HCT116 (cell line): ENCODE measurements at regions not wholly inside any gene's neighbourhood (a gene's known extent, or its start where the extent isn't known, plus 50 kb on each side); places are given as distances from the start of the nearest gene placed in this dataset.

ENCODE experiments used
- ATAC-seq: fragments of 200-7000 bp; cut with Tn5 transposase; 2 replicates; pipeline ENCODE4 v1.9.1; 2020; ENCODE audit warnings: mild to moderate bottlenecking, moderate library complexity
- BruUV-seq: library from RNA; stranded (reverse); fragments of 400-500 nt; replicated peaks from 2 replicates; lab custom pipeline; 2021; lab: Mats Ljungman, UMichigan
- CTCF ChIA-PET: fragments of 300-600 bp; sonication (Branson Sonifier 250); formaldehyde crosslinking; loops from one replicate; lab custom pipeline; 2021; ENCODE audit warnings: antibody characterized with exemption; lab: Charles Lee
- POLR2A ChIA-PET: fragments of 300-600, 350-600 bp; sonication (Branson Sonifier 250); formaldehyde crosslinking; loops from one replicate; lab custom pipeline; 2021; ENCODE audit warnings: antibody characterized with exemption; lab: Charles Lee
- RAD21 ChIA-PET, 2 experiments: fragments of 300-600 bp; sonication (Branson Sonifier 250); formaldehyde crosslinking; loops; one replicate each; lab custom pipeline; 2023; ENCODE audit warnings: low total read pairs in 2 of 2; ENCODE audit not compliant: uncharacterized antibody in 2 of 2, unreplicated experiment in 2 of 2, low non-redundant PET in 1 of 2; lab: Charles Lee
- DNase-seq: peaks from one replicate; pipeline ENCODE4 v3.0.0-alpha.2; 2010; ENCODE audit warnings: low read depth, low spot score
- H2AFZ ChIP-seq: fragments of 200-600 bp; shearing (Covaris generic), sonication (generic); 2 replicates; pipeline ENCODE4 v1.6.1; 2017; ENCODE audit warnings: low read depth, mixed run types, mixed read lengths, antibody characterized with exemption, low read length; ENCODE audit not compliant: poor library complexity, severe bottlenecking
- H3K27ac ChIP-seq: 2 replicates; pipeline ENCODE4 v1.5.1; 2012; ENCODE audit warnings: low read depth, low read length
- H3K27me3 ChIP-seq: fragments of 200-600 bp; sonication (generic); 2 replicates; pipeline ENCODE4 v1.6.1; 2016; ENCODE audit warnings: mixed run types, low read length, mixed read lengths; ENCODE audit not compliant: insufficient read depth
- H3K36me3 ChIP-seq, 2 experiments: fragments of 200-500 bp in 1 of 2; fragments of 200-600 bp in 1 of 2; sonication (Bioruptor generic) in 1 of 2; sonication (generic) in 1 of 2; 2 replicates each; pipeline versions ENCODE4 v1.5.1 to v1.6.1; 2014 to 2016; ENCODE audit warnings: low read length in 2 of 2, inconsistent platforms in 1 of 2, mixed read lengths in 1 of 2, mixed run types in 1 of 2; ENCODE audit not compliant: insufficient read depth in 2 of 2, control insufficient read depth in 1 of 2
- H3K4me1 ChIP-seq, 2 experiments: fragments of 200-600 bp in 1 of 2; sonication (generic) in 1 of 2; 2 replicates each; pipeline versions ENCODE4 v1.5.1 to v1.6.1; 2012 to 2017; ENCODE audit warnings: low read length in 2 of 2, inconsistent platforms in 1 of 2, mild to moderate bottlenecking in 1 of 2, mixed read lengths in 1 of 2, mixed run types in 1 of 2, moderate library complexity in 1 of 2; ENCODE audit not compliant: insufficient read depth in 2 of 2, control insufficient read depth in 1 of 2
- H3K4me2 ChIP-seq: fragments of 200-600 bp; sonication (generic); 2 replicates; pipeline ENCODE4 v1.6.1; 2017; ENCODE audit warnings: mixed run types, low read length, mixed read lengths
- H3K4me3 ChIP-seq, 2 experiments: fragments of 200-600 bp in 1 of 2; sonication (generic) in 1 of 2; replicated peaks in 1 of 2; 2 replicates each; pipeline ENCODE4 v1.5.1; 2011 to 2016; ENCODE audit warnings: low read length in 2 of 2, control low read depth in 1 of 2, low read depth in 1 of 2, mild to moderate bottlenecking in 1 of 2, mixed read lengths in 1 of 2, mixed run types in 1 of 2
- H3K79me2 ChIP-seq: fragments of 200-600 bp; sonication (generic); 2 replicates; pipeline ENCODE4 v1.6.1; 2017; ENCODE audit warnings: mild to moderate bottlenecking, mixed run types, low read length, moderate library complexity, mixed read lengths; ENCODE audit not compliant: insufficient read depth
- H3K9ac ChIP-seq: fragments of 200-600 bp; sonication (generic); 2 replicates; pipeline ENCODE4 v1.6.1; 2016; ENCODE audit warnings: low read length, mixed read lengths
- H3K9me2 ChIP-seq: fragments of 200-600 bp; sonication (generic), shearing (Covaris generic); 2 replicates; pipeline ENCODE4 v1.6.1; 2017; ENCODE audit warnings: mixed run types, mild to moderate bottlenecking, moderate library complexity; ENCODE audit not compliant: insufficient read depth
- H3K9me3 ChIP-seq, 2 experiments: fragments of 200-500 bp in 1 of 2; fragments of 200-600 bp in 1 of 2; sonication (Bioruptor generic) in 1 of 2; sonication (generic) in 1 of 2; 2 replicates each; pipeline ENCODE4 v1.6.1; 2014 to 2017; ENCODE audit warnings: low read length in 2 of 2, mixed read lengths in 2 of 2, inconsistent platforms in 1 of 2, low read depth in 1 of 2, mild to moderate bottlenecking in 1 of 2, mixed run types in 1 of 2, moderate library complexity in 1 of 2; ENCODE audit not compliant: control insufficient read depth in 1 of 2, insufficient read depth in 1 of 2
- H4K20me1 ChIP-seq: fragments of 200-600 bp; sonication (generic), shearing (Covaris generic); 2 replicates; pipeline ENCODE4 v1.6.1; 2017; ENCODE audit warnings: mixed run types, mild to moderate bottlenecking, moderate library complexity; ENCODE audit not compliant: insufficient read depth
- EZH2phosphoT487 ChIP-seq: fragments of 200-600 bp; IDR thresholded peaks from 2 replicates; pipeline ENCODE4 v1.6.1; 2018; ENCODE audit warnings: antibody characterized with exemption, borderline replicate concordance
- FOSL1 ChIP-seq: IDR thresholded peaks from 2 replicates; pipeline ENCODE4 v1.6.1; 2012; ENCODE audit warnings: low read depth
- POLR2AphosphoS5 ChIP-seq: IDR thresholded peaks from 2 replicates; pipeline ENCODE4 v1.6.1; 2011; ENCODE audit warnings: mild to moderate bottlenecking, low read depth, low read length, moderate library complexity
- SRF ChIP-seq: IDR thresholded peaks from 2 replicates; pipeline ENCODE4 v1.6.1; 2012; ENCODE audit warnings: low read depth
- intact Hi-C: fragments of 100-400 bp; cut with micrococcal nuclease; formaldehyde crosslinking; loops from 2 replicates; pipeline ENCODE4 v1.10.0; 2022
- TF ChIP-seq, protein P1 (sequence below): IDR thresholded peaks from 2 replicates; pipeline ENCODE4 v1.6.1; 2011; ENCODE audit warnings: mild to moderate bottlenecking, low read length, moderate library complexity; ENCODE audit not compliant: insufficient replicate concordance; ENCODE audit errors: extremely low read depth

DNA sequence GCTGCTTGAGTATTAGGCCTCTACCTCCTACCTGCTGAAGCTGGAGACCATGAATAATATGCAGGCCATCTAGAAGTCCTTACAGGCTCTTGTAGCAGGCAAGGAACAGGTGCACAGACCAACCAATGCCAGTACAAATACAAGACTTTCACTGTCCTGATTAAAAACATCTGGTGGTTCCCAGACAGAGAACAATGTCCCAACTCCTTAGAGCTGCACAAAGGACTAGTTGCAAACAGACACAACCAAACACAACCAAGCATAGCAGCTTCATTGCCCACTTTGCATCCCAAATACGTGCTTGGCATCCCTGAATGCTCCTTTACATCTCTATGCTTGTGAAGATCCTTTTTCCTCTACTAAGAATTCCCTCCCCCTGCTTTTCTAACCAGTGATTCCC is 98.1 kb upstream of the CXADR start:
- no peak for TF ChIP-seq SRF
- TF ChIP-seq, protein P1, sequence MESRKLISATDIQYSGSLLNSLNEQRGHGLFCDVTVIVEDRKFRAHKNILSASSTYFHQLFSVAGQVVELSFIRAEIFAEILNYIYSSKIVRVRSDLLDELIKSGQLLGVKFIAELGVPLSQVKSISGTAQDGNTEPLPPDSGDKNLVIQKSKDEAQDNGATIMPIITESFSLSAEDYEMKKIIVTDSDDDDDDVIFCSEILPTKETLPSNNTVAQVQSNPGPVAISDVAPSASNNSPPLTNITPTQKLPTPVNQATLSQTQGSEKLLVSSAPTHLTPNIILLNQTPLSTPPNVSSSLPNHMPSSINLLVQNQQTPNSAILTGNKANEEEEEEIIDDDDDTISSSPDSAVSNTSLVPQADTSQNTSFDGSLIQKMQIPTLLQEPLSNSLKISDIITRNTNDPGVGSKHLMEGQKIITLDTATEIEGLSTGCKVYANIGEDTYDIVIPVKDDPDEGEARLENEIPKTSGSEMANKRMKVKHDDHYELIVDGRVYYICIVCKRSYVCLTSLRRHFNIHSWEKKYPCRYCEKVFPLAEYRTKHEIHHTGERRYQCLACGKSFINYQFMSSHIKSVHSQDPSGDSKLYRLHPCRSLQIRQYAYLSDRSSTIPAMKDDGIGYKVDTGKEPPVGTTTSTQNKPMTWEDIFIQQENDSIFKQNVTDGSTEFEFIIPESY, result no peak
- no peak for TF ChIP-seq FOSL1
- H3K27ac ChIP-seq, result no peak overlapping the region
- 0 out of 2 replicates have a peak, but pooled peaks cover 3% of the 10 kb centered on the region for H3K27me3 ChIP-seq
- no peaks in the 10 kb centered on the region for H4K20me1 ChIP-seq
- H3K36me3 ChIP-seq, result no peaks in the 10 kb centered on the region
- H3K4me2 ChIP-seq, result no peak overlapping the region
- DNase-seq, result no peak
- no peak overlapping the region for H3K9ac ChIP-seq
- H3K4me1 ChIP-seq, result no peaks in the 10 kb centered on the region
- intact Hi-C loops, result no loop called here
- H3K9me3 ChIP-seq, result no peaks in the 10 kb centered on the region
- BruUV-seq, result no TSS peak
- RAD21 ChIA-PET, result no interaction called here
- H3K9me2 ChIP-seq, result no peaks in the 10 kb centered on the region
- H3K79me2 ChIP-seq, result no peaks in the 10 kb centered on the region
- no peak overlapping the region for H3K4me3 ChIP-seq
- H2AFZ ChIP-seq, result no peak overlapping the region
- no peak for ATAC-seq
- POLR2A ChIA-PET, result no interaction called here
- CTCF ChIA-PET, result no interaction called here

DNA sequence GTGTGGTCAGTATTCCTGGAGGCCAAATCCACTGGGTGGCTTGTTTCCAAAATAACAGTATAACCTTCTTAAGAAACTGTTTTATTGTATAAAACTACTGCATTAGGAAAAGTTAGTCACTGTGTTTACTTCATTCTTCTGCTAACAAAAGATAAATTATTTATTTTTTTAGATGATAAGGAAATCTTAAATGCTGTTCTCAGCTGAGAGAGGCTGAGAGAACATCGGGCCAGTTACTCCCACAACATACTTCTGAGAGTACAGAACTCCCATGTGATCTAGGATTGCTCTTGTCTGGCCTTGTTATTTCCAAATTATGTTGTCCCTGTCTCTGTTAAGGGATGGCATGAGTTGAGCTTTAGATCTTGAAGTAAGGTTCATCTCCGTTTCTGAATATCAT is 96.7 kb upstream of the CXADR start:
- H3K27me3 ChIP-seq, result 0 out of 2 replicates have a peak, but pooled peaks cover 3% of the 10 kb centered on the region

More for the DNA sequence above, 96.7 kb upstream of the CXADR start:
- Histone ChIP-seq H2AFZ (no peak overlapping the region), H3K27ac (no peak overlapping the region), H3K9me2 (no peaks in the 10 kb centered on the region), H3K79me2 (no peaks in the 10 kb centered on the region), H3K36me3 (no peaks in the 10 kb centered on the region), H3K4me2 (no peak overlapping the region), H3K9ac (no peak overlapping the region), H3K9me3 (no peaks in the 10 kb centered on the region), H4K20me1 (no peaks in the 10 kb centered on the region), H3K4me3 (no peak overlapping the region), H3K4me1 (no peaks in the 10 kb centered on the region)
- TF ChIP-seq EZH2phosphoT487 (no peak), POLR2AphosphoS5 (no peak)
- intact Hi-C loops, result no loop called here
- ATAC-seq (no peak), DNase-seq (no peak)
- no TSS peak for BruUV-seq
- POLR2A ChIA-PET, result no interaction called here
- CTCF ChIA-PET, result no interaction called here
- RAD21 ChIA-PET, result no interaction called here
